Activated CD4-positive, CD25-positive, alpha-beta regulatory T cell (primary cell): ENCODE measurements at regions not wholly inside any gene's neighbourhood (a gene's known extent, or its start where the extent isn't known, plus 50 kb on each side); places are given as distances from the start of the nearest gene placed in this dataset.
"Not testable (repeated sequence)": the region's sequence is repeated elsewhere in the genome, so short reads cannot be mapped to it uniquely, and the experiment has no call there.

Experiments
- DNase-seq, 4 experiments: peaks; one replicate each; lab custom pipeline; 2025; lab: John Stamatoyannopoulos, UW

GRCh38 chr6:133756078-133756695, 132.7 kb upstream of the TCF21 start:
- DNase-seq = no peak

DNA sequence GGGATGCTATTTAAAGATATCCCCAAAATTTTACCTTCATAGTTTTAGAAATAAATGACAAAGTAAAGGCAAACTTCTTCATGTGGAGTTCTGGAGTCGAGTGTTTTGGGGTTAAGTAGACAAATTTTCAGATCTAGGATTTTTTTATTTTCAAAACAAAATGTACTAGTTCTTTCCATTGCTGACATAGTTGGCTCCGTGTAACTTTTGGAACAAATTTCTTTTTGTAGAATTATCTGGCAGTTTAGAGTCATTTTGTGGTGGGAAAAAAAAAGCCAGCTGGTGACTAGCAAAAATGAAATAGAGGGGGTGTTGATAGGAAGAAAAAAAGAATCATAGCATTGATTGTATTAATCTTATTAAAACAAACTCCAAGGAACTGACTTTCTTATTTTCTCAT, 131.6 kb upstream of the TCF21 start:
- no peak for DNase-seq

DNA sequence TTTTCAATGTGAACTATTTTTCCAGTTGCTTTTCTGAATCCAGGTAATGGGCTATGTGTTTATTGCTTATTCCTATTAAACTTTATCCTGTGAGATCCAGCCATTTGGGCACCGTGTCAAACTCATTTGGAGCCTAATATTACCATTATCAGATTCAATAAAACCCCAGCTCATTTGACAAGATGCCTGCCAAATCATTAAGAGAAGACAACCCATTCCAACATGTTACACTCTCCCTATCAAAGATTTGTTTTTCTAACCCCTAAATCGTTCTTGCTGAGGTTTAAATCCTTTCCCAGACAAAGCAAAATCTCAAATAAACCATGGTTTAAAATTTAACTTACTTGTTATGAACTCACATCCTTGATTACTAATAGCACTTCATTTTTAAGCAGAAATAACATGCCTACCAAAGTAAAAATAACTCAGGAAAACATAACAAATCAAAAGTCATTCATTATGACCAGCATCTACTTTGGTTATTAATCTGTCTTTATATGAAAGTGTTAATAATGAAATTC, 130.0 kb upstream of the TCF21 start:
- no peak for DNase-seq

DNA sequence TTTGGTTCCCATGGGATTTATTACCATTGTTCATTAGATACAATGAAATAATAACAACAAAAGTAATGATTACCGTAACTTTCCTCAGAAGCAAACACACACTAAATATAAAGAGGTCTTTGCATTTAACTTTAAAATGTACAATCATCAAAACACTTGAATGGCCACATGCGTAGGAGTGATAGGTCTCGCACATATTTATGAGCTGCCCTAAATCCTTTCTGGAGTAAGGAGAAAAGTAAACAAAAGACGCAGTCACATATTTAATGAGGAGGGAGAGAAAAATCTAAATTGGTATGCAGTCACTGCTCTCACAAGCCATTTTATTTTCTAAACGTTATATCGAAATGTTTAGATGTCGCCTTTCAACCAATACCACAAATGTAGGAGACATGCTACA, 129.4 kb upstream of the TCF21 start:
- DNase-seq = no peak

GRCh38 chr6:133761706-133762105, 127.2 kb upstream of the TCF21 start:
- DNase-seq = no peak

GRCh38 chr6:133764008-133764753, 124.7 kb upstream of the TCF21 start:
- no peak for DNase-seq

GRCh38 chr6:133764754-133765208, 124.1 kb upstream of the TCF21 start:
- no peak for DNase-seq

DNA sequence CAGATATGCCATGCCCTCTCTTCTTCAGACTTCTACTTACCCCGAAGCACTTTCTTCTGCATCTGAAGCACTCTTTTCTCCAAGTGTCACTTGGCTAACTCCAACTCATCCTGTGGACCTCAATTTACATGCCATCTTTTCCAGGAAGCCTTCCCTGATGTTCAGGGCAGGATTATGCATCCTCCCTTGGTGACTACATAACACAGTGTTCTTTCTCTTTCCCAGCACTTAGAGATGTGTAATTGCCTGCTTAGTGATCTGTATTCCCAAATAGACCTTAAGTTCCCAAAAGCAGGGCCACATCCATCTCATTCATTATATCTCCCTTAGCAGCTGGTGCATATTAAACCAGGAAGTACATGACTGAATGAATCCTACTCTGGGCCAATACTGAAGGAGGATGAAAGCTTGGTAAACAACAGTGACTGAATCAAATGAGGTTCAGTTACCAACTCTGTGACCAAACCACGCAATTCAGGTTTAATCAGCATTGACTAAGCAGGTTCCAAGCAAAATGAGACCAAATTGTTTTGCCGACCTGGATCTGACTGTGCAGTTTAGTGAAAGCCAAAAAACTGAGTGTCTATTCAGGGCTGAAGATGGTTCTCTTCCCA, 121.4 kb upstream of the TCF21 start:
- no peak for DNase-seq

GRCh38 chr6:133768656-133769295, 120.1 kb upstream of the TCF21 start:
- no peak for DNase-seq

DNA sequence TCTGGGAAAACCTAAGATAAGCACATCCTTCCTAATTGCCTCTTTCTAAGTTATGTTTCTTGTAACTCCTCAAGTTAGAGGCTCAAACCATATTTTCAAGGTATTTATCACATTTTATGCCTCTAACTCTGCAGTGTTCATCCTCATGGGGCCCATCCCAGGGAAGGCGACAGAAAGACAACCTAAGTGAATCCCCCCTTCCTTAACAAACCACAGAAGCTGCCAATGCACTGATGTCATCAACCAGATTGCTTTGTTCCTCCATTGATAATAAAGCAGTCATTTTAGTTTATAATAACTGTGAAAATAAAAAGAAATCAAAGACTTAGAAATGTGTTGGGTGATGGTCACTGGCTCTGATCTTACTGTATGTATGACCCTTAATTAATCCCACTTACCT, 119.5 kb upstream of the TCF21 start:
- no peak for DNase-seq

GRCh38 chr6:133772567-133772966, 116.3 kb upstream of the TCF21 start:
- no peak for DNase-seq

DNA sequence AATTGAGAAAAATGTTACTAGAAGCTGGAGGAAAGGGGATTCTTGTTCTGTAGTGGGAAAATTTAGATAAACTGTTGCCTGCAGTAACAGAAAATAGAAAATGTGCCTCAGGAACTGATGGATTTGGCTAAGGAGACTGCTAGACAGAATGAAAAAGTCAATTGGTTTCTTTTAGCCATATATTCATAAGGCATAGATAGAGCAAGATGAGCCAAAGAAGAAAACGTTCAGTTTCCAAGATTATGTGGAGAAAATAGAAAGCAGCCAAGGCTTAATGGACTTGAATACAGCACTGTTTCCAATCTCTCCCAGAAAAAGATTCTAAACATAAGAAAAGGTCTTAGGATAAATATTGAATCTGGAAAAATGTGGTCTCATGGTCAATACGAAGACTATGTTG, 115.1 kb upstream of the TCF21 start:
- DNase-seq = no peak

DNA sequence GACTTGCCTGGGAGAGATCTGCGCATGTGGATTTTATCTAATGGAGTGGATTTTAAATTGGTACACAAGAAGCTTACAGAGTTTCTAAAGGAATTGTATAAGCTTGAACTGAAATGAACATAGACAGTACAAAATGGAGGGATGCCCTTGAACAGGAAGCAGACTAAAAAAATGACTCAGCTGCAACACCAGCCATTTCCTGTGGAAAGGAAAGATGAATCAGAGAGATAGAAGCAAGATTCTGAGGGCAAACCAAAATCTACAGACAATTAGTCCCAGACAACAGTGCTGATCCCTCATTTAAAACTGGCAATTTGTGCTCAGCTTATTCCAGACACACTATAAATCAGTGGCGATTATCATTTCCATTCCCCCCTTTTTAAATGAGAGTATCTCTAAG, 114.6 kb upstream of the TCF21 start:
- DNase-seq = no peak

DNA sequence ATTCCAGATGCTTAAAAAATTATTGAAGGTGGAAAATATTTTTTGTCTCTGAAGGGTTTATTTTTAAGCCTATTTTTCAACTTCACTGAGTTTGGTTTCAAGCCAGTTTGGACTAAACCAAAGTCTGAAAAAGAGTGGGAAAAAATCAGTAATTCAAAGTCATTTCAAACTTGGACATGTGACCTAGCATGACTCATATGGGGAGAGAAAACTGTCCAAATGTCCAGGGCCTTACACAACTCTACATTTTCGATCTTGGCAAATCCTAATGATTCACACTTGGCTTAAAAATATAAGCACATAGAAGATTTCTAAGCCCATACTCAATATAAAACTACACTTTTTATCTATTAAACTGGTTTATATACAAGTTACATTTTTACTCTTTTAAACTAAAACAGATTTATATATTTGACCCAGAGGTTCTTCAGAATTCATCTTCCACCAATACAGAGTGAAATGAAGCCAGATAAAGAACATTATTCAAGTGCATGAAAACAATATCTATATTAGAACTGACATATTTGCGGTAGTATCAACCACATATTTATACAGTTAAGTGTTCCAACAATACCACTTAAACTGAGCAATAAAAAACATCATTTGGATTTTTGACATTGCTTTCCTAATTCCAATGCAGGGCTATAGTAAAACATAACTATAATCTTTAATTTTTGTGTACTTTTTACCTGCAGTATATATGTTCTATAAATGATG, 110.3 kb upstream of the TCF21 start:
- no peak for DNase-seq

DNA sequence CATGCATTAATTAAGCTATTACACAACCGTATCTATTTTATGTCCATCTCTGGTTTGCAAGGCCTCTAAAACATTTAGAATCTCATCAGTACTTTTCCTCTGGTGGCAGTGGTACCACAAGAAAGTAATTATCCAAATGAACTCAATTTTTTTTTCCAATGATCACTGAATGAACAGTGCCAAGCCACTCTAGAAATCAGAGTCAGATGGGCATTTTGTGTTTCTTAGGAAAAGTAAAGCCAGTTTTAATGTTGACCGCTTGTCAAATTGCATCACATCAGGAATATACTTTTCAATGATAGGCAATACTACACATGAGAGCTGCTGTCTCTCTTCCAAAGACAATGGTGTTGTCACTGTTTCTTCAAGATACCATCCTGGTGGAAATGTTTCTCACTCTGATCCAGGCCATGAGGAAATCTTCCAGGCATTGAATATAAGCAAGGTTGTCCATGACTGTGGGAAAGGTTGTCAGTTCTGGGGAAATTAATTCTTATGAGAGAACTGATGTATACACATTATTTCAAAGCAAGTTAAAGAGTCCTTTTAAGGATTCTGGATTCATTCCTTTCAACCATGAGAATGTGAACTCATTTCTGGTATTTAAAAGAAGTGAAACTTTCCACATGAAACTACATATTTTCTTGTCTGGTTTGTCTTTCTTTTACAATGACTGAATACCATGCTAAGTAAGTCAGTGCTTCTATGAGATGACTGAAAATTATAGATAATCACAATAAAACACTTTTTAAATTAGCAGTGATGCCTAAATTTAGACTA, 108.8 kb upstream of the TCF21 start:
- no peak for DNase-seq

DNA sequence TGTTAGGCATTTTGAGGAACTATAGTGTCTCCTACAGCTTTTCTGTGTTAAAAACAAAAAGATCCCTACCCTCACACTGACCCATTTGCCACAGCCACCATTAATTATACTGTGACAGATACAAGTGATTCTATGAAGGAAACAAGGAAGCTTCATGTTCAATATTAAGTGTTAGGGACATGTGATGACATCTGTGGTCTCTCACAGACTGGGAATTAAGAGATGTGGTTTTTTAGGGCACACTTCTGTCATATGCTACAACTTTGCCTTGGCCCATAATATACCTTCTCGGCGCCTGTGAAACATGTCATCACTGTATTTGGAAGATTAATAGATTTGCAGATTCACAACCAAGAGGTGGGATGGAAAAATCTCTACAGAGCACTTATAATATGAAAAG, 102.9 kb upstream of the TCF21 start:
- DNase-seq = no peak

DNA sequence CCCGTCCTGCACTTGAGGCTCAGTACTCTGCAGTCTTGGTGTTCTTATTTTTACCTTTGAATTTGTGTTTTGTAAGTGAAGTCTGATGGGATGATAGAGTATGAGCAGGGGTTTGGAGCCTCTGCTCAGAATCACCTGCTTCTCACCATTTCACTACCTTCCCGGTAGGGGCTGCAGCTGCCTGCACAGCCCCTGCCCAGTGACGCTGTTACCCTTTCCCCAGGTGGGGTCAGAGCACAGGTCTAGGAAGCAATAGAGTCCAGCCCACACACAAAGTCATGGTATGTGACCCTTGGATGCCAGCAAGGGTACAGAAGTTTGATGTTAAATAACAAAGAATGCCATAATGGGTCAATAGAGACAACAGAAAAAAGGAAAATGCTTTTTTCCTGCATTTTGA, 101.8 kb upstream of the TCF21 start:
- DNase-seq = no peak

- no peak for DNase-seq
Measured at GRCh38 chr6:133787859-133788505, 100.9 kb upstream of the TCF21 start.

DNA sequence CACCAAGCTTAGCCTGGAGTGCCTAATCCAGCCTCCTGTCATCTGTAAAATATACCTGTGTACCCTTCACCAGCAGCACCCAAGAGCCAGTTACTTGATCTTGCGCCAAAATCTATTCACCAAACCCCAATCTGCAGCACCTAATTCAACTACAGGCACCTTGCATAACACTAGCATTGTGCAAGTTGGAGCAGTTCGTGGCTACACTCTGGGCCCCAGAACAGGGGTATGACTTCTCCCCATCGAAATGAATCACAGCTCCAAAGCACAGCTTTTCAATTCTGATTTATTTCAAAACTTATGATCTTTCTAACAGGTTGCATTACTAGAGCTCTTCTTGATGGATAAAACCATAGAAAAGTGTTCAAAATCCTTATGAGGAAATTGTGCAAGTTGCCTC, 100.4 kb upstream of the TCF21 start:
- no peak for DNase-seq

DNA sequence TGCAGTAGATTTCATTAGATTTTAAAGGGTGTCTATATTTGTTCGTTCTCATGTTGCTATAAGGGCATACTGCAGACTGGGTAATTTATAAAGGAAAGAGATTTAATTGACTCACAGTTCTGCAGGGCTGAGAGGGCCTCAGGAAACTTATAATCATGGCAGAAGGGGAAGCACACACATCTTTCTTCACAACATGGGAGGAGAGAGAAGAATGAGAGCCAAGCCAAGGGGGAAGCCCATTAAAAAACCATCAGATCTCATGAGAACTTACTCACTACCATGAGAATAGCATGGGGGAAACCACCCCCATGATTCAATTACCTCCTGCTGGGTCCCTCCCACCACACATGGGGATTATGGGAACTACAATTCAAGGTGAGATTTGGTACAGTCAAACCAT, 99.5 kb upstream of the TCF21 start:
- DNase-seq = not testable (repeated sequence)

DNA sequence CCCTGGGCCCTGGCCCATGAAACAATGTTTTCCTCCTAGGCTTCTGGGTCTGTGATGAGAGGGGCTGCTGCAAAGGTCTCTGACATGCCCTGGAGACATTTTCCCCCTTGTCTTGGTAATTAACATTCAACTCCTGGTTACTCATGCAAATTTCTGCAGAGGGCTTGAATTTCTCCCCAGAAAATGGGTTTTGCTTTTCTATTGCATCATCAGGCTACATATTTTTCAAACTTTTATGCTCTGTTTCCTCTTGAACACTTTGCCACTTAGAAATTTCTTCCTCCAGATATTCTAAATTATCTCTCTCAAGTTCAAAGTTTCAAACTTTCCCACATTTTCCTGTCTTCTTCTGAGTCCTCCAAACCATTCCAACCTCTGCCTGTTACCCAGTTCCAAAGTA, 98.2 kb upstream of the TCF21 start:
- not testable (repeated sequence) for DNase-seq
